ENCODE measurements at regions not wholly inside any gene's neighbourhood (a gene's known extent, or its start where the extent isn't known, plus 50 kb on each side); places are given as distances from the start of the nearest gene placed in this dataset.

DNA sequence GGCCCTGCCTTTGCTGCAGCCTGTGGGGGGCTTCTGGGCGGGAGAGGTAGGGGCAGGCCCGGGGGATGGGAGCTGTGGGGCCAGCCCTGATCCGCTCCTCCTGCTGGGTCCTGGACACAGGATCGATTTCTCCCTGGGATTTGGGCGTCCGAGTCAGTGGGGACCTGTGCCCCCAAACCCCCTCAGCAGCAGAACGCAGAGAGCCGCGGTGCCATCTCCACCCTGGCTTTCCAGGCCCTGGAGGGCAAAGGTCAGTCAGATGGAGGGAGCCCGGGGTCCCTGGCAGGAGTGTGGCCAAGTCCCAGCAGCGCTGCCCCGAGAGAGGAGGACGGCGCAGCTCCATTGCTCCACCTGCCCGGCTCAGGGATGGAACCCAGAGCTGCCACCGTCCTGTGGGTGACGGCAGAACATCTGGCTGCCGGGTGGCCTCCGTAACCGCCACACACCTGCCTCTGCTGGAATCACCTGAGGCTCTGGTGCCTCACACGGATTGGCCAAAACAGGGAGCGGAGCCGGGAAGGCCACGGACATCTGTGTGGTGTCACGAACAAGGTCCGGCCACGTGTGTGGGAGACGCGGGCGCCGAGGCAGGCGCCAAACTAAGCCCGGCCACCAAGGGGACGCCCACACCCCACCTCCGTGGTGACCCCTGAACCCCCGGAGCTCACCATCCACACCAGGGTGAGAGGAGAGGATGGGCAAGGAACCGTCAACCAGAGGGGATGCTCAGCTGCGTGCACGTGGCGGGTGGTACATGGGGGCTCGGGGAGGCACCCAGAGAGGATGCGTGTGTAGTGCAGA, 80.3 kb upstream of the FBRSL1 start:
- TF ChIP-seq, protein P1, sequence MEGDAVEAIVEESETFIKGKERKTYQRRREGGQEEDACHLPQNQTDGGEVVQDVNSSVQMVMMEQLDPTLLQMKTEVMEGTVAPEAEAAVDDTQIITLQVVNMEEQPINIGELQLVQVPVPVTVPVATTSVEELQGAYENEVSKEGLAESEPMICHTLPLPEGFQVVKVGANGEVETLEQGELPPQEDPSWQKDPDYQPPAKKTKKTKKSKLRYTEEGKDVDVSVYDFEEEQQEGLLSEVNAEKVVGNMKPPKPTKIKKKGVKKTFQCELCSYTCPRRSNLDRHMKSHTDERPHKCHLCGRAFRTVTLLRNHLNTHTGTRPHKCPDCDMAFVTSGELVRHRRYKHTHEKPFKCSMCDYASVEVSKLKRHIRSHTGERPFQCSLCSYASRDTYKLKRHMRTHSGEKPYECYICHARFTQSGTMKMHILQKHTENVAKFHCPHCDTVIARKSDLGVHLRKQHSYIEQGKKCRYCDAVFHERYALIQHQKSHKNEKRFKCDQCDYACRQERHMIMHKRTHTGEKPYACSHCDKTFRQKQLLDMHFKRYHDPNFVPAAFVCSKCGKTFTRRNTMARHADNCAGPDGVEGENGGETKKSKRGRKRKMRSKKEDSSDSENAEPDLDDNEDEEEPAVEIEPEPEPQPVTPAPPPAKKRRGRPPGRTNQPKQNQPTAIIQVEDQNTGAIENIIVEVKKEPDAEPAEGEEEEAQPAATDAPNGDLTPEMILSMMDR (IDR thresholded peaks at IDR 0.05), result no peak
- TF ChIP-seq POLR2A (IDR thresholded peaks at IDR 0.05), result no peak
